ENCODE measurements at regions not wholly inside any gene's neighbourhood (a gene's known extent, or its start where the extent isn't known, plus 50 kb on each side); places are given as distances from the start of the nearest gene placed in this dataset.

- DNase-seq, result peak in 1 of 5 donors; percentile 77
Measured at GRCh38 chr2:144240656-144241339, 279.1 kb downstream of the ZEB2 start.

- DNase-seq, result no peak
Measured at GRCh38 chr2:144239726-144240125, 280.2 kb downstream of the ZEB2 start.

- DNase-seq, result peak in 1 of 5 donors; percentile 78
Measured at GRCh38 chr2:144239306-144239705, 280.6 kb downstream of the ZEB2 start.

GRCh38 chr2:144237830-144238627 is 281.9 kb downstream of the ZEB2 start:
- peak in 1 of 5 donors; percentile 62 for DNase-seq

- no peak for DNase-seq
Measured at GRCh38 chr2:144237108-144237507, 282.8 kb downstream of the ZEB2 start.

- no peak for DNase-seq
Measured at GRCh38 chr2:144235050-144235449, 284.9 kb downstream of the ZEB2 start.

GRCh38 chr2:144234542-144234871 is 285.4 kb downstream of the ZEB2 start:
- no peak for DNase-seq

- DNase-seq, result peak in 1 of 5 donors; percentile 81
Measured at GRCh38 chr2:144233733-144234541, 286.0 kb downstream of the ZEB2 start.

- DNase-seq, result peak in 1 of 5 donors; percentile 40
Measured at GRCh38 chr2:144233317-144233716, 286.6 kb downstream of the ZEB2 start.

GRCh38 chr2:144230448-144231085 is 289.4 kb downstream of the ZEB2 start:
- peak in 1 of 5 donors; percentile 47 for DNase-seq

- no peak for DNase-seq
Measured at GRCh38 chr2:144230033-144230432, 289.9 kb downstream of the ZEB2 start.

GRCh38 chr2:144229296-144229695 is 290.6 kb downstream of the ZEB2 start:
- DNase-seq, result no peak

GRCh38 chr2:144227427-144228105 is 292.4 kb downstream of the ZEB2 start:
- DNase-seq, result no peak

- DNase-seq, result no peak
Measured at GRCh38 chr2:144225076-144225475, 294.8 kb downstream of the ZEB2 start.

GRCh38 chr2:144224472-144224871 is 295.4 kb downstream of the ZEB2 start:
- DNase-seq, result no peak

GRCh38 chr2:144219979-144220378 is 299.9 kb downstream of the ZEB2 start:
- DNase-seq, result no peak

- DNase-seq, result no peak
Measured at GRCh38 chr2:144217853-144218633, 301.9 kb downstream of the ZEB2 start.

- peak in 1 of 5 donors; percentile 48 for DNase-seq
Measured at GRCh38 chr2:144215701-144216675, 303.9 kb downstream of the ZEB2 start.

- no peak for DNase-seq
Measured at GRCh38 chr2:144215207-144215606, 304.7 kb downstream of the ZEB2 start.

GRCh38 chr2:144213797-144214196 is 306.1 kb downstream of the ZEB2 start:
- peak in 1 of 5 donors; percentile 12 for DNase-seq

All from T-helper 1 cell (primary cell).